HG02571 (cell line): ENCODE measurements at regions not wholly inside any gene's neighbourhood (a gene's known extent, or its start where the extent isn't known, plus 50 kb on each side); places are given as distances from the start of the nearest gene placed in this dataset.
"Not testable (repeated sequence)": the region's sequence is repeated elsewhere in the genome, so short reads cannot be mapped to it uniquely, and the experiment has no call there.

Experiments
- ATAC-seq: cut with Tn5 transposase; IDR thresholded peaks from one replicate; pipeline ENCODE4 v1.9.1; 2021; ENCODE audit warnings: mild to moderate bottlenecking, moderate library complexity; ENCODE audit not compliant: unreplicated experiment

DNA sequence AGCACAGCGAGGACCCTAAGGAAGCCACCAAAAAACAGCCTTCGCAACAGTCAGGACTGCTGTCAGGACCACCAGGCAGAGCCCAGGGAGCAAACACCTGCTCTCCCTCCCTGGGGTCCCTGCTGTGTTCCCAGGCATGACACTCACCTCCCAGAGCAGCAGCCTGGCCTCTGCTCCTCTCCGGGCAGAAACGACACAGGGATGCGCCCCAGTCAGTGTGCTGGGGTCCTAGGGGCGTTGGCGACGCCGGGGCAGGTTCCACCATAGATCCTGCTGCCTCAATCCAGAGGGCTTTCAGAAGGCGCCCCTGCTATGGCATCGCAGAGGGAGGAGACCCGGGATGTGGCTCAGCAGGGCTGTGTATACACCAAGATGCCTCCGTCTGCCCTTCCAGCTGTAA, 169.7 kb upstream of the FOXD4L5 start:
- ATAC-seq = not testable (repeated sequence)

DNA sequence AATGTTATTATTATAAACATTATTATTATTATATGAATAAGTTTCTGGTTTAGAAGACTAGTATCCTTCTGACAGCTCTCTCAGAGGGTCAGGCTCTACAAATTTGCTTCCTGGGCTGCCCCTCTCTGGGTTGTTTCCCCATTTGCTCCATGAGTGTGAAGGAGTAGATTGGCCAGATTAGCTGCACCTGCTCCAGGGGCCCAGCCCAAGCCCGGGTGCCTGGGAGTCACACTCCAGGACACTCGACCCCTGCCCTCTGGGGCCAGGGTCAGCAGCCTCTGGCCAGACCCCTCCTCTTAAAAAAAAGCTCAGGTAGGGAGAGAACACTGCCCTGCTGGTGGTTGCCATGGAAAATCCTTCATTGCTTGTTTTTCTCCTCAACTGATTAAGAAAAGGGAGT, 169.0 kb upstream of the FOXD4L5 start:
- not testable (repeated sequence) for ATAC-seq

GRCh38 chr9:65449886-65450610, 165.0 kb upstream of the FOXD4L5 start:
- not testable (repeated sequence) for ATAC-seq

DNA sequence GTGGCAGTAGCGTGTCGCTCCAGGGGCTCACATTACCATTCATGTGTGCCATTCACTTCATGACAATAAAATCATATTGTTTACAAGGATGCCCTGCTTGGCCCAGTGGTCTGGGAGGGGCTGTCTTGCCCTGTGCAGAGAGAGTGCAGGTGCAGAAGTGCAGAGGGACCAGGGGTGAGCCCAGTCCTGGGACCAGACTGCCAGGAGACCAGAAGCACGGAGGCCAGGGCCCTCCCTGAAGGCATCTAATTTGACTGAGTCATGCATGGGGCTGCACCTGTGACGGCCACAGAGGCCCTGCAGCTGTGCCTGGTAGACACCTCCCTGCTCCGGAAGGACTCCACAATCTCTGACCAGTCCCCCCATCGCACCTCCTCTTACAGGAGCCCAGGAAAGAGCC, 164.4 kb upstream of the FOXD4L5 start:
- ATAC-seq = no peak

DNA sequence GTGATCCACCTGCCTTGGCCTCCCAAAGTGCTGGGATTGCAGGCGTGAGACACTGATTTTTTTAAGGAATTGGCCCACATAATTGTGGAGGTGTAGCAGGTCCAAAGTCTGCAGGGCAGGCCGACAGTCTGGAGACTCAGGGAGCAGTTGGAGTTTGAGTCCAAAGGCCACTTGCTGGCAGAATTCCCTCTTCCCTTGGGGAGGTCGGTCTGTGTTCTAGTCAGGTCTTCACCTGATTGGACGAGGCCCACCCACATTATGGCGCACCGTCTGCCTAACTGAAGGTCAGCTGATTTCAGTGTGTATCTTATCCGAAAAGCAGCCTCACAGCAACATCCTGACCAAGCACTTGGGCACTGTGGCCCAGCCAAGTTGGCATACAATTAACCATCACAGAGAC, 162.1 kb upstream of the FOXD4L5 start:
- not testable (repeated sequence) for ATAC-seq

DNA sequence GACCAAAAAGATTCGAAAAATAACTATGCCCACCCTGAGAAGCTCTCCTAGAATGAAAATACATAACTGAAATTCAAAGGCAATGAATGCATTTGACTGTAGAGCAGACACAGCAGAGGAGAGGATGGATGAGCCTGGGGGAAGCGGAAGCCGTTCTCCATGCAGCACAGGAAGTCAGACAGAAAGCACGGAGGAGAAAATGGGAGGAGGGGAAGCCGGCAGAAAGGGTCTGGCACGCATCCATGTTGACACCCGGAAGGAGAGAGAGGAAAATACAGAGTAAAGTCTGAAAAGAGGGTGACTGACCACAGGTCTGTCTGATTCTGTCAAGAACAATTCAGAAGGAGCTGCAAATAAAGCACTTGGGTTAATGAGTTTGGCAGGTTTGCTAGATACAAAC, 161.0 kb upstream of the FOXD4L5 start:
- not testable (repeated sequence) for ATAC-seq

DNA sequence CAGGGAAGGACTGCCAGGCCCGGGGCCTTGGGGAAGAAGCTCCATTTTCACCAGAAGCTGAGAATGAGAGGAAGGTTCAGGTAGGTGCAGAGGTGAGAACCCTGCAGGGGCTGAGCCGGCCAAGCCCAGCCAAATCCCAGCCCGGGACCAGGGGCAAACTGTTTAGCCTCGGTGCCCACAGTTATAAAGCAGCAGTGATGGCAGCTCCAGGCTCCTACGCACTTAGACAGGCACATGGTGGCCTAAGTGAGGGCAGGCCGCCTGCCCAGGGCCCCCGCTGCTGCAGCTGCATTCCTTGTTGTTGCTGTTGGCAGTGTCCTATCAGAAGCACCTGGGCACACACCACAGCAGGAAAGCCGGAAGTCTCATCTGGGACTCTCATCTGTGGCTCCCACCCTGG, 159.9 kb upstream of the FOXD4L5 start:
- ATAC-seq = no peak

GRCh38 chr9:65442116-65442515, 157.1 kb upstream of the FOXD4L5 start:
- not testable (repeated sequence) for ATAC-seq

DNA sequence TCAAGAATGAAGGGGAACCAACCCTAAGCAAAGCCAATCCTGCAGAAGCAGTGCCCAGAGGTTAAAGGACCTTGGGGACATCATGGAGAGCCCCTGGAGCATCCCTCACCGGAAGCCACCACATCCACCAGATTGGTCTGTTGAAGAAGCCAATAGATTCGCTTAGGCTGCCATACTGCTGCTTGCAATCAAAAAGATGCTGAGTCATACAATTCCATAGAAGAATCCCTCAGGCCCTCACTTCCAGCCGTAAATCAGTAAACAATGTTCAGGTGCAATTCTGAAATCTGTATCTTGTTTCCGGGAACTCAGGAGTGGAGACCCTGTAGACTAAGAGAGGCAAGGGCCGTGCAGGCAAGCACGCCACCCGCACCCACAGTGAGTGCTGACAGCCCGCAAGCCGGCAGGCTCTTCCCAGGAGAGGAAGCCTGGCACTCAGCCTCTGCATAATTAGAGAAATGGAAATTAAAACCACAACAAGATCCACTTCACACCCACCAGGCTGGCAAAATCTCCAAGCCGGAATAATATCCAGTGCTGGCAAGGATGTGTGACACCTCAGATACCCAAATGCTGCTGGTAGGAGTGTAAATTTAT, 156.4 kb upstream of the FOXD4L5 start:
- ATAC-seq = not testable (repeated sequence)

GRCh38 chr9:65437724-65438123, 152.7 kb upstream of the FOXD4L5 start:
- no peak for ATAC-seq

DNA sequence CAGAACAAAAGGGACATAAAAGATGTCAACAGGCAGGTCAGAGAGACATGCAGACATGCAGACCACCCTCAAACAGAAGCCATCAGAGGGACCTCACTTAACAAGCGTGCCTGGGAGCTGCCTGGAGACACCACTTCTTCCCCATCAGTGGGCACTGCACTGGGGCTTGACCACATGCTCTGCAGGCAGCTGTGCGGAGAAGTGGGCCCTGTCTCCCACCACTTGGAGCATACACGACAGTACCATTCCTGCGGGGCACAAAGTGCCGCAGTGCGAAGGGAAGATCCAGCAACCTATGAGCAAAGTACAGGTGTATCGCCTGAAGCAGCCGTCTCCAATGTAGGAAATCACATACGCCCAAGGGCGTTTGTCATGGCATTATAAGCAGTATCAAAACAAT, 150.5 kb upstream of the FOXD4L5 start:
- no peak for ATAC-seq

DNA sequence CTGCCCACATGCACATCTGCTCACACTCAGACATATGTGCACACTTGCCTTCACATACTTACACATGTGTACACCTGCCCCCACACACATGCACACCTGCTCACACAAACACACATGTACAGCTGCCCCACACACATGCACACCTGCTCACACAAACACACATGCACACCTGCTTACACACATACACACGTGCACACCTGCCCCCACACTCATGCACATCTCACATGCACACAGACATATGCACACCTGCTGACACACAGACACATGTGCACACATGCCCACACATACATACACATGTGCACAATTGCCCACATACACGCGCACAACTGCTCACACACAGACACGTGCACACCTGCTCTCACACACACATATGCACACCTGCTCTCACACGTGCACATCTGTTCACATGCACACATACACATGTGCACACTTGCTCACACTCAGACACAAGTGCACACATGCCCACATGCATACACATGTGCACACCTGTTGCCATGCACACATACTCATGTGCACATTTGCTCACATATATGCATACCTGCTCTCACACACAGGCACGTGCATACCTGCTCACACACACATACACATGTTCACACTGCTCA, 147.8 kb upstream of the FOXD4L5 start:
- ATAC-seq = no peak

DNA sequence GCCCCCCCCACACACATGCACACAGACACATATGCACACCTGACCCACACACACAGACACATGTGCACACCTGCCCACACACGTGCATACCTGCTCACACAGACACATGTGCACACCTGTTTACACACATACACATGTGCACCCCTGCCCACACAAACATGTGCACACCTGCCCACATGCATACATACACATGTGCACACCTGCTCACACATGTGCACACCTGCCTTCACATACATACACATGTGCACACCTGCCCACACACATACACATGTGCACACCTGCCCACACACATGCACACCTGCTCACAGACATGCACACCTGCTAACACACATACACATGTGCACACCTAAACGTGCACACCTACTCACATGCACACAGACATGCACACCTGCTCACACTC, 147.0 kb upstream of the FOXD4L5 start:
- ATAC-seq = no peak

- ATAC-seq = no peak
Observed at GRCh38 chr9:65430221-65430620, 145.2 kb upstream of the FOXD4L5 start.

GRCh38 chr9:65427361-65427760, 142.4 kb upstream of the FOXD4L5 start:
- not testable (repeated sequence) for ATAC-seq

- not testable (repeated sequence) for ATAC-seq
Observed at GRCh38 chr9:65426813-65427212, 141.8 kb upstream of the FOXD4L5 start.

DNA sequence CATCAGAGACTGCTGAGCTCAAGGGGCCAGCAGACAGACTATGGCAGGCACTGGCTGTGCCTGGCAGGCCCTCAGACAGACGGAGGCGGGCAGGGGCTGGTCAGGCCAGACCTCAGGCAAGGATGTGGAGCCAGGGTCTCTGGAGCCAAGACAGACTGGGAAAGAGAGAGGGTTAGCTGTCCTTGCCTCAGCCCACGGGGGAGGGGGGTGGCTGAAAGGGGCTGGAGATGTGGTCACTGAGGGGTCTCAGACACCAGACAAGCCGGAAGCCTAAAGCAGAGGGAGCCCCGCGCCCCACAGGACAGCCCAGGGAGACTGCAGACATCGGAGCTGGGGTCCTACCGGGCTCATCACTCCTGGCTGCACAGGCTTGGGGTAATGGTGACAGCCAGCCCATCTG, 141.2 kb upstream of the FOXD4L5 start:
- ATAC-seq = no peak

DNA sequence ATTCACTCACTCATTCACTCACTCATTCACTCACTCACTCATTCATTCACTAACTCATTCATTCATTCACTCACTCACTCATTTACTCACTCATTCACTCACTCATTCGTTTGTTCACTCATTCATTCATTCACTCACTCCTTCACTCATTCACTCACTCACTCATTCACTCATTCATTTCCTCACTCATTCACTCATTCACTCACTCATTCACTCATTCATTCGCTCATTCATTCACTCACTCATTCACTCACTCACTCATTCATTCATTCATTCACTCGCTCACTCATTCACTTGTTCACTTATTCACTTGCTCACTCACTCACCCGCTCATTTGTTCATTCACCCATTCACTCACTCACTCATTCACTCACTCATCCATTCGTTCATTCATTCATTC, 140.2 kb upstream of the FOXD4L5 start:
- ATAC-seq = not testable (repeated sequence)

DNA sequence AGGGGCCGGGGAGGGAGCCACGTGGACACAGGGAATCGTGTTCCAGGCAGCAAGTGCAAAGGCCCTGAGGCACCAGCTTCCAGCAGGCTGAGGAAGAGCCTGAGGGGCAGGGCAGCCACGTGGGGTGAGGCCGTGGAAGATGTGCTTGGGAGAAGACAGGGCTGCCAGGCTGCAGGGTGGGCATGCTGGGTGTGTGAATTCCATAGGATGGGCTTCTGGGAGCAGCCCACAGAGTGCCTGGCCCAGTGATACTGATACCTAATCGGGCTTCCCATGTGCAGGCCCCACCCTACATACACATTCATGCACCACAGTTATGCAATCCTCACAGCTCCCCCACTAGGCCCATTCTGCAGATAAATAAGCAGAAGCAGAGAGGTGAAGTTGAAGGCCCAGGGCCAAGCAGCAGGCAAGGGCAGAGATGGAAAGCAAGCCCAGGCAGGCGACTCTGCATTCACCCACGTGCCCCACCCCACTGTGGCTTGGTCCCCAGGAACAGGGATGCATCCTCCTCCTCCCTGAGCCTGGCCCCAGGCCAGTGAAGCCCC, 139.5 kb upstream of the FOXD4L5 start:
- not testable (repeated sequence) for ATAC-seq

DNA sequence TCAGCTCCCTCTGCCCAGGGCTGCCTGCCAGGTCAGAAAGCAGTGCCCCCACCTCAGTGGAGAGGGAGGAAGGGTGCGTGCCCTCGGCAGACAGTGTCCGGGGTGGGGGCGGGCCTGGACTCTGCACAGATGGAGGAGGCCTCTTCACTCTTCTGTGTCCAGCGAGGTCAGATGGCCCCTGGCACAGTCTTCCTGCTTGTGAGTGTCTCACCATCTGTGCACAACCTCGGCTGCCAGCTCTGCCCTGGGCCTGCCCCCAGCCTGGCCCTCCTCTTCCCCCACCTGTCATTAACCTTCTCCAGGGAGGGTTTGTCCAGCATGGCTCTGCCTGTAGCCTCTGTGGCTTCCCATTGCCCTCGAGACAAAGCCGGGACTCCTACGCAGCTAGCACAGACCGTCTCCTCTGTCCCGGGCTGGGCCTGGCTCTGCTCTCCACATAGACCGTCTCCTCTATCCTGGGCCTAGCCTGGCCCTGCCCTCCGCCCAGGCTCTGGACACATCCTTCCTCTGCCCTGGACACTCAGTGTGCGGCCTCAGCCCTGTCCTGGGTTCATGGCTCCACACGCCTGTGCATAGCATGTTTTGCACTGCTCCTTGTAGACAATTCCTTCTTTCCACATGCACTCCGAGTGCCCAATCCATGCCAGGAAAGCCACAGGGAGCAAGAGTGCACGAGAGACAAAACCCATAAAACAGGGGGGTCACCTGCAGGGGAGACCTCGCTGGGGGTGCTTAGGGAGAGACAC, 138.9 kb upstream of the FOXD4L5 start:
- not testable (repeated sequence) for ATAC-seq

DNA sequence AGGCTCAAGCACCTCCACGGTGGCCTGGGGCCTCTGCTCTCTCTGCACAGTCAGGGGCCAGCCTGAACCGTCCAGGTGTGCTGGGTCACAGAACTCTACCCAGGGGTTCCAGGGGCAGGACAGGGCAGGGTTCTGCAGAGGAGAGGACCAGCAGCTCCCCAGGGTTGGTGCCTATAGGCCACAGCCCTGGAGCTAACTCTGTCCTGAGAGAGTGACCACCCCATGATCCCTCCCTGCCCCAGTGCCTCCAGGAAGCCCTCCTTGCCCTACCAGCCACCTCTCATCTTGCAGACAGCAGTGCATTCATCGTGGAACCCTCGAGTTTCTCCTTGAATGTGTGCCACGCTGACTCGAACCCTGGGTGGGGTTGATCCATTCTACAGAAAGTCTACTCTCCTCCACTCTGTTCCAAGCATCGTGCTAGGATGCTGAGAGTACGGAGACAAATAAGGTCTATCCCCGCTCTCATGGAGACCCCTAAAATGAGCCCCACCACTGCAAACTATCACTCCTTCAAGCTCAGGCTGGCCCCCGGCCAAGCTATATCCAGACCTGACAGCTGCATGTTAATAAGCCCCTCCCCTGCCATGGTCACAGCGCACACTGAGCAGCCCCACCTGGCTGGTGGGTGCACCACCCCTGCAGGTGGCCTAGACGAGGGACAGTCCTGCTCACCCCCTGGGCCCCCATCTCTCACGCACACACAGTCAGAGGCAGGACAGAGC, 138.1 kb upstream of the FOXD4L5 start:
- ATAC-seq = not testable (repeated sequence)
